Sigmoid colon (tissue), 6 donors: ENCODE measurements at regions not wholly inside any gene's neighbourhood (a gene's known extent, or its start where the extent isn't known, plus 50 kb on each side); places are given as distances from the start of the nearest gene placed in this dataset.

Source experiments
- DNase-seq: peaks from one replicate; pipeline ENCODE4 v3.0.0-alpha.2; 2019
- H3K27ac ChIP-seq, 4 donors: fragments of 200-600 bp; sonication (generic); one replicate each; pipeline ENCODE4 v1.5.1; 2016 to 2019; ENCODE audit warnings: mild to moderate bottlenecking in 1 of 4
- H3K27me3 ChIP-seq, 3 donors: fragments of 200-600 bp; sonication (generic); one replicate each; pipeline ENCODE4 v1.5.1; 2019; ENCODE audit warnings: mild to moderate bottlenecking in 1 of 3
- H3K36me3 ChIP-seq, 4 donors: fragments of 200-600 bp; sonication (generic); one replicate each; pipeline ENCODE4 v1.5.1; 2016 to 2019
- H3K4me1 ChIP-seq, 4 donors: fragments of 200-600 bp; sonication (generic); one replicate each; pipeline ENCODE4 v1.5.1; 2017 to 2019
- H3K4me3 ChIP-seq, 4 donors: fragments of 200-600 bp; sonication (generic); one replicate each; pipeline ENCODE4 v1.5.1; 2017 to 2019; ENCODE audit warnings: mild to moderate bottlenecking in 2 of 4, moderate library complexity in 1 of 4
- H3K9me3 ChIP-seq, 4 donors: fragments of 200-600 bp in 3 of 4; sonication (generic) in 3 of 4; one replicate each; pipeline versions ENCODE4 v1.5.1 to v1.6.1; 2013 to 2019
- EP300 ChIP-seq, 4 donors: sonication (generic); formaldehyde crosslinking; IDR thresholded peaks; one replicate each; pipeline ENCODE4 v1.6.1; 2017; ENCODE audit warnings: antibody characterized with exemption in 4 of 4
- POLR2A ChIP-seq, 2 donors: fragments of 450-650 bp; IDR thresholded peaks; one replicate each; pipeline ENCODE4 v1.6.1; 2016; ENCODE audit warnings: antibody characterized with exemption in 2 of 2, mild to moderate bottlenecking in 2 of 2, moderate library complexity in 2 of 2
- POLR2AphosphoS5 ChIP-seq, 4 donors: sonication (generic); formaldehyde crosslinking; IDR thresholded peaks; one replicate each; pipeline ENCODE4 v1.6.1; 2017; ENCODE audit warnings: antibody characterized with exemption in 4 of 4
- WGBS, 2 donors: extraction: QIAGEN DNeasy Blood & Tissue Kit; methylation state at CpG; one replicate each; pipeline ENCODE4 v1.1.7; 2013; 5-methylcytosine and 5-hydroxymethylcytosine counted together
- intact Hi-C: fragments of 100-400 bp; cut with DNase I; formaldehyde crosslinking; loops from one replicate; pipeline ENCODE4 v1.15.1; 2023
- TF ChIP-seq, protein P1 (sequence below), 4 experiments: fragments of 450-650 bp in 3 of 4; fragments of 200-600 bp in 1 of 4; IDR thresholded peaks; one replicate each; pipeline ENCODE4 v1.5.1; 2016 to 2019; ENCODE audit warnings: antibody characterized with exemption in 4 of 4, mild to moderate bottlenecking in 3 of 4, moderate library complexity in 2 of 4
- donor health status: healthy with polysubstance abuse.
- donor health status: healthy.

DNA sequence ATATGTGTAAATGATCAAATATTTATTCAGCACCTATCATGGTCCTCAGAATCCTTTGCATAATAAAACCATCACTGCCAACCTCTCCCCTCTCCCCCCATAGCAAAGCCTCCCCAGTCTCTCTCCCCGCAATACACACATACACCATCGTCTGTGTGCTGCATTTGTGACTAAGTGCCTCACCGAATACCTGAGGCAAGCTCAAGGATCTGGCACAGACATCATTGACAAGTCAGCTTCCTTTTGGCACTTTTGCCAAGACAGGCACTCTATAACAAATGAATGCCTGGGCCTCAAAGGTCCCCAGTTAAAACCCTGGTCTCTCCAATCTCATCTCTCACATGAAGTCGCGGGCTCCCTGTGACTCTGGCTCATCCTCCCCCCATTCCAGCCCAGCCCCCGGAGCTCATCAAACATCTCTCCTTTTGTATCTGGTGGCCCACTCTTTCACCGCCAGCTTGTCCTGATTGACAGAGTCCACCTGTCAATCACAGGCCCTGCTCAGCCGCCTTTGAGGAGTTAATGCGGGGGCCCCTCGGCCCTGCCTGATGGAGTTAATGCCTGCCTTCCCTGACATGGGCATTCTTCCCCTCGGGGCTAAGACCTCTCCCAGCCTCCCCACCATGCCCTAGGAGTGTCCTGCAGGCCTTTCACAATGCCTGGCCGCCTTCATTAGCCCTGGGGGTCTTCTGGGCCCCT lies 135.8 kb upstream of the ATP6AP2 start:
- H3K9me3 ChIP-seq: no peaks in the 10 kb centered on the region
- no peaks in the 10 kb centered on the region for H3K4me1 ChIP-seq
- 88 to 92% methylated on average over 12 of the region's 12 CpGs for WGBS, 2 donors
- DNase-seq: no peak
- TF ChIP-seq POLR2AphosphoS5 (IDR thresholded peaks at IDR 0.05) (no peak), EP300 (IDR thresholded peaks at IDR 0.05) (no peak), POLR2A (IDR thresholded peaks at IDR 0.05) (no peak)
- TF ChIP-seq, protein P1, sequence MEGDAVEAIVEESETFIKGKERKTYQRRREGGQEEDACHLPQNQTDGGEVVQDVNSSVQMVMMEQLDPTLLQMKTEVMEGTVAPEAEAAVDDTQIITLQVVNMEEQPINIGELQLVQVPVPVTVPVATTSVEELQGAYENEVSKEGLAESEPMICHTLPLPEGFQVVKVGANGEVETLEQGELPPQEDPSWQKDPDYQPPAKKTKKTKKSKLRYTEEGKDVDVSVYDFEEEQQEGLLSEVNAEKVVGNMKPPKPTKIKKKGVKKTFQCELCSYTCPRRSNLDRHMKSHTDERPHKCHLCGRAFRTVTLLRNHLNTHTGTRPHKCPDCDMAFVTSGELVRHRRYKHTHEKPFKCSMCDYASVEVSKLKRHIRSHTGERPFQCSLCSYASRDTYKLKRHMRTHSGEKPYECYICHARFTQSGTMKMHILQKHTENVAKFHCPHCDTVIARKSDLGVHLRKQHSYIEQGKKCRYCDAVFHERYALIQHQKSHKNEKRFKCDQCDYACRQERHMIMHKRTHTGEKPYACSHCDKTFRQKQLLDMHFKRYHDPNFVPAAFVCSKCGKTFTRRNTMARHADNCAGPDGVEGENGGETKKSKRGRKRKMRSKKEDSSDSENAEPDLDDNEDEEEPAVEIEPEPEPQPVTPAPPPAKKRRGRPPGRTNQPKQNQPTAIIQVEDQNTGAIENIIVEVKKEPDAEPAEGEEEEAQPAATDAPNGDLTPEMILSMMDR (IDR thresholded peaks at IDR 0.05): no peak
- H3K36me3 ChIP-seq: no peaks in the 10 kb centered on the region
- H3K4me3 ChIP-seq: no peak overlapping the region
- H3K27ac ChIP-seq: no peak overlapping the region
- intact Hi-C loops: no loop called here
- no peaks in the 10 kb centered on the region for H3K27me3 ChIP-seq

DNA sequence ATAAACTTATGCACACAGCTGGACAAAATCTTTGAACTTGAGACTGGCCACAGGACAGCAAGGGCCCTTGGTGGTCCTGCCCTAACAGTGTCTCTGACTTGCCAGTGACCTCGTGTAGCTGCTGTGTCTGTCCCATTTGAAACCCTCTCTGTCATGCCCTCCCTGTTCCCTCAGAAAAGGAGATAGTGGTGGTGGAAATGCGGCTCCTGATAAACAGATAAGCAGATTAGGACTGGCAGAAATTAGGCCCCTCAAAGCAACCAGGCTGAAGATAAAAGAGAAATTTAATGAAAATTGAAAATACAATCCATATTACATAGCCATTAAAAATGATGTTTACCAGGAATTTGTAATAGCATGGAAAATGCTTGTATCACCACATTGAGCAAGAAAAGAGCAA lies 136.6 kb upstream of the ATP6AP2 start:
- H3K27me3 ChIP-seq: no peaks in the 10 kb centered on the region
- no peaks in the 10 kb centered on the region for H3K9me3 ChIP-seq
- intact Hi-C loops: no loop called here
- H3K4me1 ChIP-seq: no peaks in the 10 kb centered on the region
- no peak overlapping the region for H3K4me3 ChIP-seq
- no peak for DNase-seq
- H3K36me3 ChIP-seq: no peaks in the 10 kb centered on the region
- H3K27ac ChIP-seq: no peak overlapping the region
- TF ChIP-seq, protein P1 (IDR thresholded peaks at IDR 0.05): no peak
- TF ChIP-seq POLR2AphosphoS5 (IDR thresholded peaks at IDR 0.05): no peak
- no peak for TF ChIP-seq POLR2A (IDR thresholded peaks at IDR 0.05)
- no peak for TF ChIP-seq EP300 (IDR thresholded peaks at IDR 0.05)
- WGBS, 2 donors: 88 to 89% methylated on average over 2 of the region's 2 CpGs

DNA sequence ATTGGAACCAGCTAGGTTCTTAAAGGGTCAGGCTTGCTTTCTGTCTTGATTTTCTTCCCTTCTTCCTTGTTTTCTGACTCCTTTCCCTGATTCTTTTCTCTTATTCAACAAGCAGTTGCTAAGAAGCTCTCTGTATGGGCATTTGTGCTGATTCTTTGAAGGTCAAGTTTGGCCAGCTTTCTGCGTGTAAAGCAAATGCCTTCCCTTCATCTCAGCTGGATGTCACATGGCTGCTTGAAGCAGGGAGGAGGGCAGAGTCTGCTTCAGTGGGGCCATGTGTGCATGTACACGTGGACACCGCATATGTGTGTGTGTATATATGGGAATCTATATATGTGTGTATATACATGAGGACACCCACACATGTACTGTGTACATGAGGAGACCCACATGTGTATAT lies 139.9 kb upstream of the ATP6AP2 start:
- no peaks in the 10 kb centered on the region for H3K9me3 ChIP-seq
- no peaks in the 10 kb centered on the region for H3K36me3 ChIP-seq
- intact Hi-C loops: no loop called here
- no peak for DNase-seq
- no peaks in the 10 kb centered on the region for H3K27me3 ChIP-seq
- H3K4me3 ChIP-seq: no peak overlapping the region
- H3K27ac ChIP-seq: no peak overlapping the region
- H3K4me1 ChIP-seq: no peaks in the 10 kb centered on the region
- WGBS, 2 donors: 81 to 86% methylated on average over 3 of the region's 3 CpGs
- TF ChIP-seq, protein P1 (IDR thresholded peaks at IDR 0.05): no peak
- TF ChIP-seq EP300 (IDR thresholded peaks at IDR 0.05): no peak
- TF ChIP-seq POLR2A (IDR thresholded peaks at IDR 0.05): no peak
- TF ChIP-seq POLR2AphosphoS5 (IDR thresholded peaks at IDR 0.05): no peak

DNA sequence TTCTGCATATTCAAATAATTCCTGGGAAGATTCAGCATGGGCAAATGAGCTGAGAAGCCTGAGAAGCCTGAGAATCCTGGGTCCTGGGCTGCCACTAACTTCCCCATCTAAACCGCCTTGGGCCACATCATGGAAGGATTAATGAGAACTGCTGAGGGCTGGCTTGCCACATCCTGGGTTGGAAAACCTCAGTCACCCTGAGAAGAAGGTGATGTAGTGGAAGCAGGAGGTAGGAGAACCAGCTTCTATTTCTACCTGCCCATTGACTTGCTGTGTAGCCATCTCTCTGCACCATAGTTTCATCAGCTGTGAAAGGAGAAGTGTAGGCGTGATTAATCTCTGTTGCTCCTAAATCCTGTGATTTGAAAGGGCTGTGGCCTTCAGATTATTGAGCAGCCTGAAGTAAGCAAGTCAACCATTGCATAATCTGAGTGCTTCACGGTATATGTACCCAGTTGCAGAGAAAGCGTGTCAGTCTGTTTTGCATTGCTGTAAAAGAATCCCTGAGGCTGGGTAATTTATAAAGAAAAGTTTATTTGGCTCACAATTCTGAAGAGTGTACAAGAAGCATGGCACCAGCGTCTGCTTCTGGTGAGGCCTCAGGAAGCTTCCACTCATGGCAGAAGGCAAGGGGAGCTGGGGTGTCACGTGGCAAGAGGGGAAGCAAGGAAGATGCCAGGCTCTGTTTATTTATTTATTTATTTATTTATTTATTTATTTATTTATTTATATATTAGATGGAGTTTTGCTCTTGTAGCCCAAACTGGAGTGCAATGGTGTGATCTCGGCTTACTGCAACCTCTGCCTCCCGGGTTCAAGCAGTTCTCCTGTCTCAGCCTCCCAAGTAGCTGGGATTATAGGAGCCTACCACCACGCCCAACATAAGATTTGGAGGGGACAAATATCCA lies 140.9 kb upstream of the ATP6AP2 start:
- H3K27ac ChIP-seq: no peak overlapping the region
- intact Hi-C loops: loop anchor here (10.0 kb wide), 1 partner anchor 65 kb away; no protein-coding TSS in a partner anchor
- DNase-seq: no peak
- WGBS, 2 donors: 89 to 96% methylated on average over 9 of the region's 9 CpGs
- H3K4me1 ChIP-seq: peaks cover 0 to 7% (median 0%) of the 10 kb centered on the region in 4 donors
- H3K9me3 ChIP-seq: no peaks in the 10 kb centered on the region
- no peak for TF ChIP-seq POLR2A (IDR thresholded peaks at IDR 0.05)
- TF ChIP-seq POLR2AphosphoS5 (IDR thresholded peaks at IDR 0.05): no peak
- no peak for TF ChIP-seq EP300 (IDR thresholded peaks at IDR 0.05)
- H3K27me3 ChIP-seq: no peaks in the 10 kb centered on the region
- no peaks in the 10 kb centered on the region for H3K36me3 ChIP-seq
- H3K4me3 ChIP-seq: no peak overlapping the region

DNA sequence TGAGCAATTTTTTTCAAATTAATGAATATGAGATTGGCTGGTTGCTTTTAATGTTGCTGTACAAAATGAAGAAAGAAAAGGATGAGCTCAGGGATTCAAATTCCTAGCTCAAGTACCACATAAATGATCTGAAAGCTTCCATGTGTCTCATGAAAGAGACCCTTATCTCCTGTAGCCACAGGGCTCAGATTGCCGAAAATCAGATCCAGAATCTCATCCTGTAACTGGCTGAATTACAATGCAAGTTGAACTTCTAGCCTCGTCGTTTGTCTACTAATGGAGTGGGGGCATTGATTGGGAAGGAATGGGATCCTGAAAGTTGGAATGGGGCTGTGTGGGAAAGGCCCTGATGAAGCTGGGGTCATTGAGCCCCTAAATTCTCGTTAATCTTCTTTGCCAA lies 143.4 kb upstream of the ATP6AP2 start:
- Histone ChIP-seq H3K9me3 (no peaks in the 10 kb centered on the region), H3K36me3 (no peaks in the 10 kb centered on the region), H3K4me1 (peaks cover 0 to 7% (median 0%) of the 10 kb centered on the region in 4 donors), H3K27me3 (no peaks in the 10 kb centered on the region), H3K4me3 (no peak overlapping the region), H3K27ac (no peak overlapping the region)
- TF ChIP-seq POLR2A (IDR thresholded peaks at IDR 0.05): no peak
- TF ChIP-seq POLR2AphosphoS5 (IDR thresholded peaks at IDR 0.05): no peak
- WGBS, 2 donors: 90 to 93% methylated on average over 4 of the region's 4 CpGs
- DNase-seq: no peak
- intact Hi-C loops: loop anchor here (10.0 kb wide), 1 partner anchor 63 kb away; no protein-coding TSS in a partner anchor
